Left lung (tissue), 4 donors: ENCODE measurements at regions not wholly inside any gene's neighbourhood (a gene's known extent, or its start where the extent isn't known, plus 50 kb on each side); places are given as distances from the start of the nearest gene placed in this dataset.

ENCODE experiments used
- ATAC-seq: fragments of 200-7000 bp; cut with Tn5 transposase; one replicate; pipeline ENCODE4 v1.9.1; 2020; ENCODE audit warnings: moderate library complexity
- DNase-seq, 4 donors: peaks; one replicate each; pipeline ENCODE4 v3.0.0-alpha.2; 2013 to 2020
- H3K27ac ChIP-seq, 2 donors: fragments of 200-600 bp; sonication (generic) in 1 of 2; one replicate each; pipeline versions ENCODE4 v1.5.0 to v1.8.0; 2020 to 2021
- H3K27me3 ChIP-seq, 2 donors: fragments of 200-600 bp; sonication (generic) in 1 of 2; one replicate each; pipeline versions ENCODE4 v1.5.0 to v1.8.0; 2020 to 2021
- H3K36me3 ChIP-seq, 2 donors: fragments of 200-600 bp; sonication (generic) in 1 of 2; one replicate each; pipeline versions ENCODE4 v1.5.0 to v1.8.0; 2020 to 2021
- H3K4me1 ChIP-seq, 2 donors: fragments of 200-600 bp; one replicate each; pipeline ENCODE4 v1.8.0; 2021
- H3K4me3 ChIP-seq, 2 donors: fragments of 200-600 bp; sonication (generic) in 1 of 2; one replicate each; pipeline versions ENCODE4 v1.5.0 to v1.8.0; 2020 to 2021; ENCODE audit warnings: mild to moderate bottlenecking in 1 of 2
- H3K9me3 ChIP-seq, 2 donors: fragments of 200-600 bp; sonication (generic) in 1 of 2; one replicate each; pipeline versions ENCODE4 v1.5.0 to v1.8.0; 2020 to 2021
- CTCF ChIP-seq, 2 donors: fragments of 200-600 bp; sonication (generic) in 1 of 2; IDR thresholded peaks; one replicate each; pipeline versions ENCODE4 v1.5.0 to v1.8.0; 2021; ENCODE audit warnings: antibody characterized with exemption in 2 of 2
- intact Hi-C, 2 donors: fragments of 100-400 bp; cut with DNase I; formaldehyde crosslinking; loops; one replicate each; pipeline versions ENCODE4 v1.11.2 to v1.14.2; 2022
- donor health status: DM: no; HTN: yes; CAD: no.
- donor health status: DM: no; HTN: no; CAD: no.

- intact Hi-C loops: no loop called here
- Histone ChIP-seq H3K27ac (peak overlapping the region; percentile 34 to 36), H3K4me1 (no peaks in the 10 kb centered on the region), H3K27me3 (no peaks in the 10 kb centered on the region), H3K9me3 (no peaks in the 10 kb centered on the region), H3K4me3 (no peak overlapping the region), H3K36me3 (no peaks in the 10 kb centered on the region)
- no peak for ATAC-seq
- DNase-seq: no peak
- TF ChIP-seq CTCF (IDR thresholded peaks at IDR 0.05): no peak
Observed at GRCh38 chr12:58414398-58414871, 473.1 kb downstream of the ATP23 start.

- TF ChIP-seq CTCF (IDR thresholded peaks at IDR 0.05): no peak
- Histone ChIP-seq H3K4me3 (no peak overlapping the region), H3K36me3 (no peaks in the 10 kb centered on the region), H3K4me1 (no peaks in the 10 kb centered on the region), H3K27me3 (no peaks in the 10 kb centered on the region), H3K27ac (no peak overlapping the region), H3K9me3 (no peaks in the 10 kb centered on the region)
- ATAC-seq (no peak), DNase-seq (no peak)
- intact Hi-C loops: no loop called here
Observed at GRCh38 chr12:58415716-58416115, 474.3 kb downstream of the ATP23 start.

- no peak for DNase-seq
- Histone ChIP-seq H3K4me3 (no peak overlapping the region), H3K9me3 (no peaks in the 10 kb centered on the region), H3K27me3 (no peaks in the 10 kb centered on the region), H3K36me3 (no peaks in the 10 kb centered on the region), H3K27ac (no peak overlapping the region), H3K4me1 (no peaks in the 10 kb centered on the region)
- TF ChIP-seq CTCF (IDR thresholded peaks at IDR 0.05): no peak
- intact Hi-C loops: no loop called here
- ATAC-seq: no peak
Observed at GRCh38 chr12:58416236-58416635, 474.9 kb downstream of the ATP23 start.

GRCh38 chr12:58419196-58419760 is 477.9 kb downstream of the ATP23 start:
- no peak for TF ChIP-seq CTCF (IDR thresholded peaks at IDR 0.05)
- ATAC-seq (peak; percentile 32), DNase-seq (peak in 1 of 4 donors; percentile 47)
- Histone ChIP-seq H3K36me3 (no peaks in the 10 kb centered on the region), H3K27me3 (no peaks in the 10 kb centered on the region), H3K4me1 (no peaks in the 10 kb centered on the region), H3K4me3 (no peak overlapping the region), H3K9me3 (no peaks in the 10 kb centered on the region), H3K27ac (no peak overlapping the region)
- intact Hi-C loops: no loop called here

- no peaks in the 10 kb centered on the region for H3K27me3 ChIP-seq
- H3K36me3 ChIP-seq: no peaks in the 10 kb centered on the region
- H3K4me3 ChIP-seq: no peak overlapping the region
- TF ChIP-seq CTCF (IDR thresholded peaks at IDR 0.05): no peak
- no peak overlapping the region for H3K27ac ChIP-seq
- intact Hi-C loops: no loop called here
- no peak for DNase-seq
- H3K9me3 ChIP-seq: no peaks in the 10 kb centered on the region
- H3K4me1 ChIP-seq: no peaks in the 10 kb centered on the region
- ATAC-seq: no peak
Observed at GRCh38 chr12:58419905-58420304, 478.5 kb downstream of the ATP23 start.
